BLaER1 treated with 17β-estradiol and CSF1 and Interleukin-3, amounts not matched to agents 10 nM and 100 nM (cell line): ENCODE measurements at regions not wholly inside any gene's neighbourhood (a gene's known extent, or its start where the extent isn't known, plus 50 kb on each side); places are given as distances from the start of the nearest gene placed in this dataset.

ENCODE experiments used
- H3K27ac ChIP-seq, 11 experiments: shearing (Covaris generic); formaldehyde crosslinking; 2 replicates each; pipeline ENCODE4 v1.8.1; 2022
- H3K27me3 ChIP-seq, 11 experiments: shearing (Covaris generic); formaldehyde crosslinking; 2 replicates each; pipeline ENCODE4 v1.8.1; 2022
- H3K36me3 ChIP-seq, 11 experiments: shearing (Covaris generic); formaldehyde crosslinking; 2 replicates each; pipeline ENCODE4 v1.8.1; 2022
- H3K4me1 ChIP-seq, 10 experiments: shearing (Covaris generic); formaldehyde crosslinking; 2 replicates each; pipeline ENCODE4 v1.8.1; 2022
- H3K4me2 ChIP-seq, 11 experiments: shearing (Covaris generic); formaldehyde crosslinking; 2 replicates each; pipeline ENCODE4 v1.8.1; 2022
- H3K4me3 ChIP-seq, 10 experiments: shearing (Covaris generic); formaldehyde crosslinking; 2 replicates each; pipeline ENCODE4 v1.8.1; 2022
- H3K9ac ChIP-seq, 11 experiments: shearing (Covaris generic); formaldehyde crosslinking; 2 replicates each; pipeline ENCODE4 v1.8.1; 2022
- H3K9me3 ChIP-seq, 11 experiments: shearing (Covaris generic); formaldehyde crosslinking; replicated peaks in 1 of 11; 2 replicates each; pipeline ENCODE4 v1.8.1; 2022
- H4K20me1 ChIP-seq, 11 experiments: shearing (Covaris generic); formaldehyde crosslinking; 2 replicates each; pipeline ENCODE4 v1.8.1; 2022
- Cebpa-rat ChIP-seq, 11 experiments: shearing (Covaris generic); IDR thresholded peaks; 2 replicates each; pipeline ENCODE4 v1.8.1; 2022

GRCh38 chr7:85866540-85866939 lies 679.7 kb upstream of the SEMA3D start:
- Histone ChIP-seq H4K20me1 (no peaks in the 10 kb centered on the region), H3K27ac (no peak overlapping the region), H3K9ac (no peak overlapping the region), H3K36me3 (no peaks in the 10 kb centered on the region), H3K9me3 (peaks cover 0 to 9% (median 0%) of the 10 kb centered on the region in 11 experiments; a peak in 5 of 22 replicates), H3K4me3 (no peak overlapping the region), H3K4me1 (peaks cover 0 to 8% (median 0%) of the 10 kb centered on the region in 10 experiments; a peak in 4 of 20 replicates), H3K4me2 (no peak overlapping the region), H3K27me3 (no peaks in the 10 kb centered on the region)
- no peak for TF ChIP-seq Cebpa-rat (IDR thresholded peaks at IDR 0.05)

- Histone ChIP-seq H3K4me2 (no peak overlapping the region), H3K36me3 (no peaks in the 10 kb centered on the region), H3K9ac (no peak overlapping the region), H3K27ac (no peak overlapping the region), H3K9me3 (no peaks in the 10 kb centered on the region), H4K20me1 (no peaks in the 10 kb centered on the region), H3K4me3 (no peak overlapping the region), H3K4me1 (no peaks in the 10 kb centered on the region), H3K27me3 (no peaks in the 10 kb centered on the region)
- no peak for TF ChIP-seq Cebpa-rat (IDR thresholded peaks at IDR 0.05)
Observed at GRCh38 chr7:85851571-85852193, 664.8 kb upstream of the SEMA3D start.

- Histone ChIP-seq H3K4me3 (no peak overlapping the region), H3K9me3 (no peaks in the 10 kb centered on the region)
- TF ChIP-seq Cebpa-rat (IDR thresholded peaks at IDR 0.05), result no peak
Observed at GRCh38 chr7:85850381-85850780, 663.5 kb upstream of the SEMA3D start.

GRCh38 chr7:85840554-85840953 lies 653.7 kb upstream of the SEMA3D start:
- TF ChIP-seq Cebpa-rat (IDR thresholded peaks at IDR 0.05), result no peak
- Histone ChIP-seq H3K4me3 (no peak overlapping the region), H3K27ac (no peak overlapping the region), H3K36me3 (no peaks in the 10 kb centered on the region), H3K9me3 (peaks cover 0 to 10% (median 6%) of the 10 kb centered on the region in 11 experiments; a peak in 8 of 22 replicates), H3K4me1 (no peaks in the 10 kb centered on the region), H3K9ac (no peak overlapping the region), H3K4me2 (no peak overlapping the region), H3K27me3 (no peaks in the 10 kb centered on the region), H4K20me1 (no peaks in the 10 kb centered on the region)

More at GRCh38 chr7:85850381-85850780, 663.5 kb upstream of the SEMA3D start:
- no peak overlapping the region for H3K9ac ChIP-seq
- no peaks in the 10 kb centered on the region for H3K36me3 ChIP-seq
- no peak overlapping the region for H3K27ac ChIP-seq
- H3K4me2 ChIP-seq, result no peak overlapping the region
- no peaks in the 10 kb centered on the region for H3K4me1 ChIP-seq
- H3K27me3 ChIP-seq, result no peaks in the 10 kb centered on the region
- no peaks in the 10 kb centered on the region for H4K20me1 ChIP-seq

GRCh38 chr7:85833066-85833465 lies 646.2 kb upstream of the SEMA3D start:
- Histone ChIP-seq H4K20me1 (no peaks in the 10 kb centered on the region), H3K4me3 (no peak overlapping the region), H3K36me3 (no peaks in the 10 kb centered on the region), H3K4me1 (no peaks in the 10 kb centered on the region), H3K9ac (no peak overlapping the region), H3K9me3 (no peaks in the 10 kb centered on the region), H3K27ac (no peak overlapping the region), H3K4me2 (no peak overlapping the region), H3K27me3 (no peaks in the 10 kb centered on the region)
- no peak for TF ChIP-seq Cebpa-rat (IDR thresholded peaks at IDR 0.05)

GRCh38 chr7:85830982-85831381 lies 644.1 kb upstream of the SEMA3D start:
- Histone ChIP-seq H3K4me3 (no peak overlapping the region), H3K27me3 (no peaks in the 10 kb centered on the region), H3K27ac (no peak overlapping the region), H3K9me3 (no peaks in the 10 kb centered on the region), H3K9ac (no peak overlapping the region), H3K4me2 (no peak overlapping the region), H3K4me1 (no peaks in the 10 kb centered on the region), H3K36me3 (no peaks in the 10 kb centered on the region), H4K20me1 (no peaks in the 10 kb centered on the region)
- TF ChIP-seq Cebpa-rat (IDR thresholded peaks at IDR 0.05), result no peak

GRCh38 chr7:85829817-85830432 lies 643.1 kb upstream of the SEMA3D start:
- Histone ChIP-seq H3K9ac (no peak overlapping the region), H4K20me1 (no peaks in the 10 kb centered on the region), H3K36me3 (no peaks in the 10 kb centered on the region), H3K9me3 (no peaks in the 10 kb centered on the region), H3K27me3 (no peaks in the 10 kb centered on the region), H3K4me2 (no peak overlapping the region), H3K27ac (no peak overlapping the region), H3K4me3 (no peak overlapping the region), H3K4me1 (no peaks in the 10 kb centered on the region)
- no peak for TF ChIP-seq Cebpa-rat (IDR thresholded peaks at IDR 0.05)

GRCh38 chr7:85829176-85829575 lies 642.3 kb upstream of the SEMA3D start:
- TF ChIP-seq Cebpa-rat (IDR thresholded peaks at IDR 0.05), result peak in 1 of 11 experiments; percentile 54; a peak in 1 of 22 replicates

GRCh38 chr7:85828614-85829013 lies 641.8 kb upstream of the SEMA3D start:
- Histone ChIP-seq H4K20me1 (no peaks in the 10 kb centered on the region), H3K4me2 (no peak overlapping the region), H3K27me3 (no peaks in the 10 kb centered on the region), H3K27ac (no peak overlapping the region), H3K9ac (peak overlapping the region in 1 of 11 experiments; percentile 31; a peak in 1 of 22 replicates), H3K4me1 (no peaks in the 10 kb centered on the region), H3K9me3 (no peaks in the 10 kb centered on the region), H3K36me3 (no peaks in the 10 kb centered on the region), H3K4me3 (no peak overlapping the region)
- TF ChIP-seq Cebpa-rat (IDR thresholded peaks at IDR 0.05), result no peak

More at GRCh38 chr7:85829176-85829575, 642.3 kb upstream of the SEMA3D start:
- Histone ChIP-seq H3K9me3 (no peaks in the 10 kb centered on the region), H3K9ac (no peak overlapping the region), H3K4me2 (no peak overlapping the region), H3K4me3 (no peak overlapping the region), H3K27me3 (no peaks in the 10 kb centered on the region), H4K20me1 (no peaks in the 10 kb centered on the region), H3K36me3 (no peaks in the 10 kb centered on the region), H3K27ac (no peak overlapping the region), H3K4me1 (no peaks in the 10 kb centered on the region)
